B cell (primary cell): ENCODE measurements at regions not wholly inside any gene's neighbourhood (a gene's known extent, or its start where the extent isn't known, plus 50 kb on each side); places are given as distances from the start of the nearest gene placed in this dataset.

Source experiments
- ATAC-seq: fragments of 200-7000 bp; cut with Tn5 transposase; one replicate; pipeline ENCODE4 v1.10.0; 2021; ENCODE audit warnings: low read depth, mild to moderate bottlenecking, moderate number of reproducible peaks, moderate library complexity
- CTCF ChIA-PET: fragments of 350-600 bp; sonication (Branson Sonifier 250); formaldehyde crosslinking; loops from one replicate; lab custom pipeline; 2021; ENCODE audit warnings: antibody characterized with exemption, inconsistent platforms; lab: Charles Lee
- POLR2A ChIA-PET: fragments of 350-600 bp; sonication (Branson Sonifier 250); formaldehyde crosslinking; loops from one replicate; lab custom pipeline; 2021; ENCODE audit warnings: antibody characterized with exemption; lab: Charles Lee
- DNase-seq: peaks from one replicate; pipeline ENCODE4 v3.0.0; 2013
- H2AFZ ChIP-seq: 2 replicates; pipeline ENCODE4 v1.6.1; 2012; ENCODE audit warnings: mild to moderate bottlenecking, low read depth, low read length; ENCODE audit not compliant: insufficient read depth, poor library complexity, severe bottlenecking
- H3K27ac ChIP-seq, 2 donors: 1 replicate in 1 of 2; 2 replicates in 1 of 2; pipeline ENCODE4 v1.5.1; 2012 to 2013; ENCODE audit warnings: low read length in 2 of 2, mild to moderate bottlenecking in 2 of 2, moderate library complexity in 1 of 2
- H3K27me3 ChIP-seq, 4 experiments: fragments of 200-600 bp in 1 of 4; sonication (generic) in 1 of 4; replicated peaks in 1 of 4; 1 replicate in 2 of 4; 2 replicates in 2 of 4; pipeline versions ENCODE4 v1.6.1 to v1.7.0; 2013 to 2016; ENCODE audit warnings: low read length in 3 of 4, mild to moderate bottlenecking in 2 of 4, mixed read lengths in 1 of 4, moderate library complexity in 1 of 4; ENCODE audit not compliant: insufficient read depth in 4 of 4, control insufficient read depth in 3 of 4; ENCODE audit errors: control extremely low read depth in 1 of 4
- H3K36me3 ChIP-seq, 2 experiments: replicated peaks in 1 of 2; 1 replicate in 1 of 2; 2 replicates in 1 of 2; pipeline versions ENCODE4 v1.6.1 to v1.7.1; 2013; ENCODE audit warnings: low read length in 1 of 2; ENCODE audit not compliant: insufficient read depth in 2 of 2, control insufficient read depth in 1 of 2; ENCODE audit errors: control extremely low read depth in 1 of 2, extremely low read depth in 1 of 2
- H3K4me1 ChIP-seq, 2 donors: fragments of 200-600 bp in 1 of 2; sonication (generic) in 1 of 2; 1 replicate in 1 of 2; 2 replicates in 1 of 2; pipeline versions ENCODE4 v1.5.1 to v1.6.1; 2013 to 2017; ENCODE audit warnings: low read length in 2 of 2; ENCODE audit not compliant: control insufficient read depth in 2 of 2, insufficient read depth in 2 of 2
- H3K4me2 ChIP-seq: replicated peaks from 2 replicates; pipeline ENCODE3; 2012; ENCODE audit warnings: mild to moderate bottlenecking, low read depth, low read length; ENCODE audit not compliant: poor library complexity, severe bottlenecking
- H3K4me3 ChIP-seq, 5 experiments: fragments of 200-600 bp in 1 of 5; sonication (generic) in 1 of 5; 1 replicate in 3 of 5; 2 replicates in 2 of 5; pipeline versions ENCODE4 v1.5.1 to v1.7.0; 2011 to 2016; ENCODE audit warnings: low read length in 4 of 5, mild to moderate bottlenecking in 4 of 5, low read depth in 2 of 5, control low read depth in 1 of 5, moderate library complexity in 1 of 5; ENCODE audit not compliant: insufficient read depth in 1 of 5; ENCODE audit errors: control extremely low read depth in 1 of 5, extremely low read depth in 1 of 5
- H3K79me2 ChIP-seq: fragments of 200-600 bp; sonication (generic); one replicate; pipeline ENCODE4 v1.6.0; 2016; ENCODE audit warnings: low read length; ENCODE audit not compliant: control insufficient read depth, insufficient read depth
- H3K9ac ChIP-seq: fragments of 200-600 bp; sonication (generic); 2 replicates; pipeline ENCODE4 v1.6.1; 2017; ENCODE audit warnings: mild to moderate bottlenecking, low read length, moderate library complexity
- H3K9me3 ChIP-seq, 3 donors: one replicate each; pipeline versions ENCODE4 v1.6.1 to v1.7.1; 2013; ENCODE audit warnings: low read length in 2 of 3; ENCODE audit not compliant: control insufficient read depth in 2 of 3, insufficient read depth in 1 of 3; ENCODE audit errors: control extremely low read depth in 1 of 3
- H4K20me1 ChIP-seq: 2 replicates; pipeline ENCODE4 v1.6.0; 2012; ENCODE audit warnings: mild to moderate bottlenecking, low read length; ENCODE audit not compliant: insufficient read depth, control insufficient read depth, poor library complexity, severe bottlenecking
- H3K27ac Mint-ChIP-seq: one replicate; pipeline ENCODE4 v1.8.0; 2021; ENCODE audit warnings: mixed read lengths
- H3K27me3 Mint-ChIP-seq: one replicate; pipeline ENCODE4 v1.8.0; 2021; ENCODE audit warnings: mixed read lengths
- H3K4me1 Mint-ChIP-seq: one replicate; pipeline ENCODE4 v1.8.0; 2021; ENCODE audit warnings: mixed read lengths
- H3K4me3 Mint-ChIP-seq: one replicate; pipeline ENCODE4 v1.8.0; 2021; ENCODE audit warnings: mixed read lengths
- H3K9me3 Mint-ChIP-seq: one replicate; pipeline ENCODE4 v1.8.0; 2022; ENCODE audit warnings: mixed read lengths; ENCODE audit not compliant: insufficient read depth
- EZH2 ChIP-seq: IDR thresholded peaks from 2 replicates; pipeline ENCODE4 v1.6.1; 2012; ENCODE audit warnings: borderline replicate concordance, low read depth, mild to moderate bottlenecking, moderate library complexity, low read length; ENCODE audit not compliant: insufficient read depth, poor library complexity, severe bottlenecking
- WGBS: methylation state at CpG from one replicate; pipeline ENCODE4 v1.1.5; 2013; ENCODE audit warnings: missing lambda C conversion rate; ENCODE audit not compliant: insufficient coverage; 5-methylcytosine and 5-hydroxymethylcytosine counted together
- intact Hi-C: fragments of 100-400 bp; cut with micrococcal nuclease; formaldehyde crosslinking; loops from one replicate; pipeline ENCODE4 v1.10.0; 2022
- TF ChIP-seq, protein P1 (sequence below): fragments of 200-600 bp; IDR thresholded peaks from one replicate; pipeline ENCODE4 v1.8.0; 2022; ENCODE audit warnings: antibody characterized with exemption, mild to moderate bottlenecking

GRCh38 chr1:30366199-30366598, 357.2 kb downstream of the MATN1 start:
- no peak for DNase-seq
- Histone ChIP-seq H3K4me1 (no peaks in the 10 kb centered on the region), H4K20me1 (no peaks in the 10 kb centered on the region), H3K36me3 (no peaks in the 10 kb centered on the region), H3K4me2 (no peak overlapping the region), H3K9ac (no peak overlapping the region), H3K27ac (no peak overlapping the region), H3K4me3 (no peak overlapping the region), H3K79me2 (no peaks in the 10 kb centered on the region), H3K27me3 (no peaks in the 10 kb centered on the region), H2AFZ (no peak overlapping the region), H3K9me3 (no peaks in the 10 kb centered on the region)
- no peak for TF ChIP-seq EZH2
- TF ChIP-seq, protein P1, sequence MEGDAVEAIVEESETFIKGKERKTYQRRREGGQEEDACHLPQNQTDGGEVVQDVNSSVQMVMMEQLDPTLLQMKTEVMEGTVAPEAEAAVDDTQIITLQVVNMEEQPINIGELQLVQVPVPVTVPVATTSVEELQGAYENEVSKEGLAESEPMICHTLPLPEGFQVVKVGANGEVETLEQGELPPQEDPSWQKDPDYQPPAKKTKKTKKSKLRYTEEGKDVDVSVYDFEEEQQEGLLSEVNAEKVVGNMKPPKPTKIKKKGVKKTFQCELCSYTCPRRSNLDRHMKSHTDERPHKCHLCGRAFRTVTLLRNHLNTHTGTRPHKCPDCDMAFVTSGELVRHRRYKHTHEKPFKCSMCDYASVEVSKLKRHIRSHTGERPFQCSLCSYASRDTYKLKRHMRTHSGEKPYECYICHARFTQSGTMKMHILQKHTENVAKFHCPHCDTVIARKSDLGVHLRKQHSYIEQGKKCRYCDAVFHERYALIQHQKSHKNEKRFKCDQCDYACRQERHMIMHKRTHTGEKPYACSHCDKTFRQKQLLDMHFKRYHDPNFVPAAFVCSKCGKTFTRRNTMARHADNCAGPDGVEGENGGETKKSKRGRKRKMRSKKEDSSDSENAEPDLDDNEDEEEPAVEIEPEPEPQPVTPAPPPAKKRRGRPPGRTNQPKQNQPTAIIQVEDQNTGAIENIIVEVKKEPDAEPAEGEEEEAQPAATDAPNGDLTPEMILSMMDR = no peak
- ChIA-PET CTCF (interaction anchor here (3.5 kb wide), 1 partner anchor 14 kb away, joined by 14 read pairs; no protein-coding TSS in a partner anchor), POLR2A (no interaction called here)
- WGBS = no CpG with 5 or more reads among the region's 4 CpGs
- no peak for ATAC-seq
- H3K4me3 Mint-ChIP-seq = no peak overlapping the region
- no peaks in the 10 kb centered on the region for H3K4me1 Mint-ChIP-seq
- no peak overlapping the region for H3K27ac Mint-ChIP-seq
- peaks cover 12% of the 10 kb centered on the region for H3K27me3 Mint-ChIP-seq
- H3K9me3 Mint-ChIP-seq = no peaks in the 10 kb centered on the region
- intact Hi-C loops = no loop called here

DNA sequence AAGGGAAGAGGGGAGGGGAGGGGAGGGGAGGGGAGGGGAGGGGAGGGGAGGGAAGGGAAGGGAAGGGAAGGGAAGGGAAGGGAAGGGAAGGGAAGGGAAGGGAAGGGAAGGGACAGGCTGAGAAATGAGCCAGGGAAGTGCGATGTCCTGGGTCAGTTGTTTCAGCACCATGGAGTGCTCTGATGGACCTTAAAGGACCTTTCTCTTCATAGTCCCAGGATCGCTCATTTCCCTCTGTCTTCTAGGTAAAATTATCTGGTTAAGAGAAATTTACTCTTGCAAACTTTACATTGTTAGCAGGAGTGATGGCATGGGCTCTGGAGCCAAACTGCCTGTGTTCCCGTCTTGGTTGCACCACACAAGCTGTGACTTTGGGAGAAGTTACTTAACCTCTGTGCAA, 357.8 kb downstream of the MATN1 start:
- Histone ChIP-seq H4K20me1 (no peaks in the 10 kb centered on the region), H3K27ac (no peak overlapping the region), H3K9ac (no peak overlapping the region), H3K4me3 (no peak overlapping the region), H3K4me1 (no peaks in the 10 kb centered on the region), H2AFZ (no peak overlapping the region), H3K9me3 (no peaks in the 10 kb centered on the region), H3K27me3 (no peaks in the 10 kb centered on the region), H3K4me2 (no peak overlapping the region), H3K79me2 (no peaks in the 10 kb centered on the region), H3K36me3 (no peaks in the 10 kb centered on the region)
- no peak overlapping the region for H3K4me3 Mint-ChIP-seq
- no peak for ATAC-seq
- POLR2A ChIA-PET = no interaction called here
- no peak overlapping the region for H3K27ac Mint-ChIP-seq
- no peaks in the 10 kb centered on the region for H3K9me3 Mint-ChIP-seq
- peaks cover 12% of the 10 kb centered on the region for H3K27me3 Mint-ChIP-seq
- no peaks in the 10 kb centered on the region for H3K4me1 Mint-ChIP-seq
- 67% methylated on average over 1 of the region's 3 CpGs for WGBS
- CTCF ChIA-PET = interaction anchor here (3.5 kb wide), 1 partner anchor 14 kb away, joined by 14 read pairs; no protein-coding TSS in a partner anchor
- TF ChIP-seq, protein P1 = no peak
- TF ChIP-seq EZH2 = no peak
- DNase-seq = no peak
- intact Hi-C loops = no loop called here
